Prostate gland (tissue), 2 donors: ENCODE measurements at regions not wholly inside any gene's neighbourhood (a gene's known extent, or its start where the extent isn't known, plus 50 kb on each side); places are given as distances from the start of the nearest gene placed in this dataset.

Experiments used
- DNase-seq: peaks from one replicate; pipeline ENCODE4 v3.0.0-alpha.2; 2019; ENCODE audit warnings: low spot score
- H3K27ac ChIP-seq, 2 donors: fragments of 200-600 bp; sonication (generic); 2 replicates each; pipeline ENCODE4 v1.5.1; 2017 to 2019
- H3K27me3 ChIP-seq: fragments of 200-600 bp; sonication (generic); replicated peaks from 2 replicates; pipeline ENCODE4 v1.5.1; 2019; ENCODE audit not compliant: insufficient read depth
- H3K36me3 ChIP-seq, 2 donors: fragments of 200-600 bp; sonication (generic); 1 replicate in 1 of 2; 2 replicates in 1 of 2; pipeline versions ENCODE4 v1.5.1 to v1.8.1; 2017 to 2019
- H3K4me1 ChIP-seq: fragments of 200-600 bp; sonication (generic); replicated peaks from 2 replicates; pipeline ENCODE4 v1.5.1; 2019
- H3K4me3 ChIP-seq, 2 donors: fragments of 200-600 bp; sonication (generic); 2 replicates each; pipeline ENCODE4 v1.5.1; 2017 to 2019
- H3K9me3 ChIP-seq: fragments of 200-600 bp; sonication (generic); 2 replicates; pipeline ENCODE4 v1.5.1; 2017
- POLR2A ChIP-seq: fragments of 450-650 bp; IDR thresholded peaks from one replicate; pipeline ENCODE4 v1.6.1; 2016; ENCODE audit warnings: antibody characterized with exemption, mild to moderate bottlenecking
- POLR2AphosphoS5 ChIP-seq: sonication (generic); formaldehyde crosslinking; IDR thresholded peaks from one replicate; pipeline ENCODE4 v1.6.1; 2017; ENCODE audit warnings: antibody characterized with exemption
- WGBS: methylation state at CpG from one replicate; pipeline ENCODE4 v1.1.5; 2018; 5-methylcytosine and 5-hydroxymethylcytosine counted together
- intact Hi-C: fragments of 100-400 bp; cut with DNase I; formaldehyde crosslinking; loops from one replicate; pipeline ENCODE4 v1.14.2; 2022
- TF ChIP-seq, protein P1 (sequence below), 4 experiments: fragments of 200-600 bp in 2 of 4; fragments of 450-650 bp in 2 of 4; sonication (generic) in 2 of 4; IDR thresholded peaks; 1 replicate in 3 of 4; 2 replicates in 1 of 4; pipeline ENCODE4 v1.5.1; 2016 to 2019; ENCODE audit warnings: antibody characterized with exemption in 4 of 4, mild to moderate bottlenecking in 2 of 4, moderate library complexity in 2 of 4

DNA sequence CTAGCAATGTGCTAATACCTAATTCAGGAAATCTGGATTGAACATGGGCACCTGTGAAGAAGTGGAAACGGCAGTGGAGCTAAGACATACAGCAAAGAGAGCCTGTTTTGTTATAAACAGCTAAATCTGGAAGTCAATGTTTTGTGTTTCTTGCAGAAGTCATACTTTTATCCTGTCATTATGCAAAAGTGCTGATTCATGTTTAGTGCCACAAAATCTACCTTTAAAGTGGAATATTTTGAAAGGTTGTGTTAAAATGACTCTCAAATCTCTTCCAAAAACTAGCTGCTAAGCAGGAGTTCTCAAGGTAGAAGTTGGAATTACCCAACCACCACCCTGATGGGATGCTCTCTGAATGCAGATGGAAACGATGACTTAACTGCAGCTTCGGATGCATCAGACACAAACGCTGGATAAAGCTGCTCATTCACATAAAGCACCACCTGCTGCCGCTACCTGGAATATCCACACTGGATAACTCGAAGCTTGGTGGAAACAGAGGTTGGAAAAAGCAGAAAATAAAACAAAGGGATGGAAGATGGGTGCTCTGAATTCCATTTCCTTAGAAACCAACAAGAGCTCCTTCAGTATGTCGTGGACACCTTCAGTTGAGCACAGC is 132.6 kb upstream of the ZNF236 start:
- no peak for DNase-seq
- Histone ChIP-seq H3K9me3 (no peaks in the 10 kb centered on the region), H3K27me3 (no peaks in the 10 kb centered on the region), H3K36me3 (no peaks in the 10 kb centered on the region), H3K4me3 (no peak overlapping the region), H3K4me1 (no peaks in the 10 kb centered on the region), H3K27ac (no peak overlapping the region)
- intact Hi-C loops, result loop anchor here (5.0 to 10.0 kb wide), 3 partner anchors 67 to 292 kb away; partner anchors contain the start of gene ZNF516
- WGBS, result 69% methylated on average over 7 of the region's 7 CpGs
- TF ChIP-seq, protein P1, sequence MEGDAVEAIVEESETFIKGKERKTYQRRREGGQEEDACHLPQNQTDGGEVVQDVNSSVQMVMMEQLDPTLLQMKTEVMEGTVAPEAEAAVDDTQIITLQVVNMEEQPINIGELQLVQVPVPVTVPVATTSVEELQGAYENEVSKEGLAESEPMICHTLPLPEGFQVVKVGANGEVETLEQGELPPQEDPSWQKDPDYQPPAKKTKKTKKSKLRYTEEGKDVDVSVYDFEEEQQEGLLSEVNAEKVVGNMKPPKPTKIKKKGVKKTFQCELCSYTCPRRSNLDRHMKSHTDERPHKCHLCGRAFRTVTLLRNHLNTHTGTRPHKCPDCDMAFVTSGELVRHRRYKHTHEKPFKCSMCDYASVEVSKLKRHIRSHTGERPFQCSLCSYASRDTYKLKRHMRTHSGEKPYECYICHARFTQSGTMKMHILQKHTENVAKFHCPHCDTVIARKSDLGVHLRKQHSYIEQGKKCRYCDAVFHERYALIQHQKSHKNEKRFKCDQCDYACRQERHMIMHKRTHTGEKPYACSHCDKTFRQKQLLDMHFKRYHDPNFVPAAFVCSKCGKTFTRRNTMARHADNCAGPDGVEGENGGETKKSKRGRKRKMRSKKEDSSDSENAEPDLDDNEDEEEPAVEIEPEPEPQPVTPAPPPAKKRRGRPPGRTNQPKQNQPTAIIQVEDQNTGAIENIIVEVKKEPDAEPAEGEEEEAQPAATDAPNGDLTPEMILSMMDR (IDR thresholded peaks at IDR 0.05), result no peak
- no peak for TF ChIP-seq POLR2A
- TF ChIP-seq POLR2AphosphoS5, result no peak

DNA sequence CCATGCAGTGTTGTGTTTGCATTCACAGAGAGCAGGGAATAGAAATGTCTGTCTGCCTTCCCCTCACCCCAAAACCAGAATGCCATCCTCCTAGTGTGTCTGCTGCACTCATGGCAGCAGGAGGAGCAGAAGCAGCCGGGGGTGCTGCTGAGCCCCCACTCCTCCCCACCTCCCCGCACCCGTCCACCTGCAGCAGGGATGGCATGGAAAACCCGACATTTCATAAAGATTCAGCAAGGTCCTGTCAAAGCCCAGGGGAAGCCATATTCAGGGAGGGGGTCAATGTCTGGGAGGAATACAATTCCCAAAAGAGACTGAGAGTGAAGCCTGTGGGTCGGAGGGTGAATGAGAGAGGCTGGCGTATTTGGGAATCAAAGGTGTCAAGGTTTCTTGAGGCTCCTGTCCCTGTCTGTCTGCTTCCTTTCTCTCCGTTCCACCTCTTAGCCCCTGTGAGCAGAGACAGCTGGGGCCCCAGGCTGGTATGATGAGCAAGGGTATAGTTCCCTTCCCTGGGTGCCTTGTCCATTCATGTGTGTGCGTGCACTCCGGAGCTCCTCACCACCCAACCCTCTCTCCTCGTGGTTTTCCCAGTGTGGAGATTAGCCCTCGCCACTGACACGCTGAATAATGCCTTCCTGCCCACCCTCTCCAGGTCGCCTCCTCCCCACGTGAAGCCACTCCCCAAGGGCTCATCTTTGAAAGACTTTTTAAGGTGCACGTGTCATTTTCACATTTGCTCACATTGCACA is 133.5 kb upstream of the ZNF236 start:
- no peaks in the 10 kb centered on the region for H3K36me3 ChIP-seq
- H3K4me1 ChIP-seq, result no peaks in the 10 kb centered on the region
- 63% methylated on average over 15 of the region's 15 CpGs for WGBS
- TF ChIP-seq POLR2AphosphoS5 (no peak), POLR2A (no peak)
- TF ChIP-seq, protein P1 (IDR thresholded peaks at IDR 0.05), result no peak
- H3K4me3 ChIP-seq, result no peak overlapping the region
- DNase-seq, result no peak
- intact Hi-C loops, result loop anchor here (5.0 to 10.0 kb wide), 3 partner anchors 67 to 292 kb away; partner anchors contain the start of gene ZNF516
- H3K27me3 ChIP-seq, result no peaks in the 10 kb centered on the region
- H3K27ac ChIP-seq, result no peak overlapping the region
- no peaks in the 10 kb centered on the region for H3K9me3 ChIP-seq

DNA sequence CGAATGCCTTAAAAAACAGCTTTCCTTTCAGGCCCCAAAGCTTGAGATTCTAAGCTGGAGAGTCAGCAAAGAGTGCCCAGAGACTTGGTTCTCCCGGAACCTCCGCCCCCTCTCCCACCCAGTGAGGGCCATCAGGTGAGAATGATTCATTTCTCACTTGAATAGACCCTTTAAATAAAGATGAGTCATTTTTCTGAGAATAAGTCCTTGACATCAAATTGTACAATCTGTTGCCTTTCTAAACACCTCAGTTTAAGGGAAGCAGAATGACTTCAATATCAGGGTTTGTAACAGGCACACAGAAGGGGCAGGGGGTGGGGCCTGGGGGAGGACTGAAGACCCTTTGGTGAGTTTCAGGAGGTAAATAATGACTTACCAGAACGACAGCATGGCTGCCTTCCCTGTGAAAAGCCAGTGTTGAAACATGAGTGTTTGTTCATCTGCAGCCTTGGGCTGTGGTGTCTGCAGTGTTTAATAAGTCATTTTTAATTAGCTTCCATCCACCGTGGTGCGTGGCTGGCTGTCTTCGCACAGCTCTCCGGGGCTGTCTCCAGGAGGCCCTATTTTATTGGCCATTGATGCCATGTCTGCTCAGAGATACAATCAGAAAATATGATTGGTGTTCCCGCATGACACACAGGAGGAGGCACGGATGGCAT is 134.9 kb upstream of the ZNF236 start:
- no peaks in the 10 kb centered on the region for H3K9me3 ChIP-seq
- H3K27me3 ChIP-seq, result no peaks in the 10 kb centered on the region
- H3K27ac ChIP-seq, result peak overlapping the region; percentile 16 to 28
- WGBS, result 40% methylated on average over 10 of the region's 10 CpGs
- H3K36me3 ChIP-seq, result no peaks in the 10 kb centered on the region
- no peak for DNase-seq
- intact Hi-C loops, result loop anchor here (5.0 to 10.0 kb wide), 3 partner anchors 65 to 290 kb away; partner anchors contain the start of gene ZNF516
- TF ChIP-seq POLR2AphosphoS5 (no peak), POLR2A (no peak)
- TF ChIP-seq, protein P1 (IDR thresholded peaks at IDR 0.05), result no peak
- H3K4me3 ChIP-seq, result no peak overlapping the region
- no peaks in the 10 kb centered on the region for H3K4me1 ChIP-seq

DNA sequence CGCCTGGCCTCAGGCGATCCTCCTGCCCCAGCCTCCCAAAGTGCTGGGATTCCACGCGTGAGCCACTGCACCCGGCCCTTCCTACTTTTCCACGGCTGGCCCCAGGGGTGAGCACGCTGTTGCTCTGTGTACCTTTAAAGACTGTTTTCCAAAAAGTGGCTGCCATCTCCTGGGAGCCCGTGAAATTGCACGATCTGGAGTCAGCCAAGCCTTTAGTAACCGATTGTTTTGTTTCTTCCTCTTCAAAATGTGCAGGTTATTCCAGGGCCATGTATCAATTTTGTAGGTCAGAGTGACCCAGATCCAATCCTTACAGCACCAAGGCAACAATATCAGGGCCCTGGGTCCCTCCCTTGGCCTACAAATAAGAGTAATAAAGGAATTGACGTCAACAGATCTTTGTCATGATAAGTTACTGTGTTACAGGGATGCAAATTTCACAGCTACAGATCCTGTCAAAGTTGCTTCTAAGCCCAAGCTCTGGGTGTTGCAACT is 135.6 kb upstream of the ZNF236 start:
- intact Hi-C loops, result loop anchor here (5.0 to 10.0 kb wide), 3 partner anchors 64 to 289 kb away; partner anchors contain the start of gene ZNF516
- no peaks in the 10 kb centered on the region for H3K9me3 ChIP-seq
- H3K4me3 ChIP-seq, result no peak overlapping the region
- no peaks in the 10 kb centered on the region for H3K27me3 ChIP-seq
- 12% methylated on average over 11 of the region's 11 CpGs for WGBS
- peak; percentile 52 for TF ChIP-seq POLR2AphosphoS5
- TF ChIP-seq, protein P1 (IDR thresholded peaks at IDR 0.05), result peak; percentile 25 to 75 (median 67)
- no peak for TF ChIP-seq POLR2A
- peak overlapping the region; percentile 16 to 28 for H3K27ac ChIP-seq
- no peaks in the 10 kb centered on the region for H3K4me1 ChIP-seq
- DNase-seq, result peak; percentile 53
- H3K36me3 ChIP-seq, result no peaks in the 10 kb centered on the region
